Stromal cell of bone marrow (primary cell): ENCODE measurements at regions not wholly inside any gene's neighbourhood (a gene's known extent, or its start where the extent isn't known, plus 50 kb on each side); places are given as distances from the start of the nearest gene placed in this dataset.

Experiments used
- DNase-seq: peaks from one replicate; pipeline ENCODE4 v3.0.0-alpha.2; 2012; ENCODE audit warnings: low read depth

GRCh38 chr14:35222872-35223466, 69.2 kb upstream of the PSMA6 start:
- no peak for DNase-seq

- no peak for DNase-seq
These were observed 68.3 kb upstream of the PSMA6 start for GRCh38 chr14:35223927-35224326.

DNA sequence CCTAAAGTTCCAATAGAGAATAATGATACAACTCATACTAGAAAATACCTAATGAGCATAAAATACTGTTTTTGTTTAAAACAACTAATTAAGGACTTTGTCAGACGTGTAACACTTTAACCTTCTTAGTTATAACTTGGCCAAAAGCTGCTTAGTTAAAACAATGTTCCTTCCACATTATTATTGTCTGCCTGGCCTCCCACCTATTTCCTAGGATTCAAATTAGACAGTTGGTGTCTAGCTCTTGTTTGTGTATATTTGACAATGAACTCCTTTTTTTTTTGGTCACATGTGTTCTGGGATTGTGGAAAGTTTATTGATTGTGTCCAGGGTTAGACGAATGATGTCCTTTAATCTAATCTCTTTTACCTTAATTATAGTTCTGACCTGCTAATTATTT, 67.6 kb upstream of the PSMA6 start:
- no peak for DNase-seq

DNA sequence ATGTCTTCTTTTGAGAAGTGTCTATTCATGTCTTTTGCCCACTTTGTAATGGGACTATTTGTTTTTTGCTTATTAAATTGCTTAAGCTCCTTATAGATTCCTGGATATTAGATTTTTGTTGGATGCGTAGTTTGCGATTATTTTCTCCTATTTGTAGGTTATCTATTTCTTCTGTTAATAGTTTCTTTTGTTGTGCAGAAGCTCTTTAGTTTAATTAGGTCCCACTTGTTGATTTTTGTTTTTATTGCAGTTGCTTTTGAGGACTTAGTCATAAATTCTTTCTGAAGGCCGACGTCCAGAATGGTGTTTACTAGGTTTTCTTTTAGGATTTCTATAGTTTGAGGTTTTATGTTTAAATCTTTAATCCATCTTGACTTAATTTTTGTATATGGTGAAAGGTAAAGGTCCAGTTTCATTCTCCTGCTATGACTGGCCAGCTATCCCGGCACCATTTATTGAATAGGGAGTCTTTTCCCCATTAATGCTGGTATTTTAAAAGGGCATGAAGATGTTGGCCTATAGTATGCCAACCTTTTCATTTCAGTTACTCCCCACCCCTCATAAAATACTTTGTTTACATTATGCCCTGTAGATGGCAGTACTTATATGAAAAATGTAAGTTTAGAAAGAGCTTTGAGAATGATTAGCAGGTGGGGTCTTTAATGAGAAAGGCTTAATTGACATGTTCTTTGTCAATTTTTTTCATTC, 62.9 kb upstream of the PSMA6 start:
- DNase-seq: no peak

GRCh38 chr14:35229792-35230089, 62.4 kb upstream of the PSMA6 start:
- DNase-seq: no peak

DNA sequence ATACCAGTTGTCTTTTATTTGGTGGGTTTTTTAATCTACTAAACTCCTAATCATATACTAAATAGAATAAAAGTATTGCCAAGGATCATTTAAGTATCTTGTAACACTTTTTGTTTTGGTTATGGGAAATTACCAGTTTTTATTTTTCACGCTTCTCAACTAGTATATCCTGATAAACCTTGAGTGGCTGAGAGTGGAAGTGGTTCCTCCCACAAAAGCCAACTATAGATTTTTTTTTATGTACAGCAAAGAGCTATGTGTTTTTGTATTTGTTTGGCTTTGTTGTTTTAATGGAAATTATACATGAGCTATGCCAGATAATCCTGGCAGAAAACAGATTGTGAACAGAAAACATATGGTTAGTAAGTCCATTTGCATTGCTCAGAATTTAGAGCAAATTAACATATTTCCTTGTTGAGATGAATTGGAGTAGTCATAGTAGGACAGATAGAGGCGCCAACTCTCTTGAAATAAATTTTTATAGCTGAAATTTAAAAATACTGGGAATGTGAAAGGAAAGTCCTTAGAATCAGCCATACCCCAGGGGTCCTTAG, 60.9 kb upstream of the PSMA6 start:
- DNase-seq: no peak

DNA sequence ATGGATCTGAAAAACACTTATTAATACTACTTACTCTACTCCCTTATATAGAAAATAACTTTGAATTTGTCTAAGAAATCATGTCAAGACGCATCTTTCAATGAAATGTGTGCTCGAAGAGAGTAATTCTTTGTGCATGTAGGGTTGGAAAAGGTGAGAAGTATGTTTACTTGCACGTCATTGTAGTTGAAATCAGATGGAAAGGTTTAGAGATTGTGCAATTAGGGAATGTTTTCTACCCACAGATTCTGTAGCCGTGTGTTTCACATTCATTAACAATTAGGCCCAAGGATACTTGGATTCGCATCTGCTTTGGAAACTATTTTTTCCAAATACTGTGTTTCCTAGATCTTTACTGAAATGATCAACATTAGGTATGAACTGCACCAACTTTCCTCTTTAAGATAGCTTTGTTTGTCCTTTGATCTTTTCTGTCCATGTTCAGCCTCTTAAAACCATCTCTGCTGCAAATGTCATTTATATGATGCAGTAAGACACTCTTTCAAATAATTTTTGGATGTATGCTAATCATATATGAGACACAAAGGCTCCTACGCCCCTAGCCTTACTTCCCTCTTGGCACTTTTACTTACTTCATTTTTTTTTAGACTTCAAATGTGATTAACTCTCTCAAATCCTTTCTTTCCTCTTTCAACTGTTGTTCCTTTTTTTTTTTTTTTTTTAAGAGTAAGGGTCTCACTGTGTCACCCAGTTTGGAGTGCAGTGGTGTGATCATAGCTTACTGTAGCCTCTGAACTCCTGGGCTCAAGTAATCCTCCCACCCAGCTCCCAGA, 58.0 kb upstream of the PSMA6 start:
- DNase-seq: no peak

DNA sequence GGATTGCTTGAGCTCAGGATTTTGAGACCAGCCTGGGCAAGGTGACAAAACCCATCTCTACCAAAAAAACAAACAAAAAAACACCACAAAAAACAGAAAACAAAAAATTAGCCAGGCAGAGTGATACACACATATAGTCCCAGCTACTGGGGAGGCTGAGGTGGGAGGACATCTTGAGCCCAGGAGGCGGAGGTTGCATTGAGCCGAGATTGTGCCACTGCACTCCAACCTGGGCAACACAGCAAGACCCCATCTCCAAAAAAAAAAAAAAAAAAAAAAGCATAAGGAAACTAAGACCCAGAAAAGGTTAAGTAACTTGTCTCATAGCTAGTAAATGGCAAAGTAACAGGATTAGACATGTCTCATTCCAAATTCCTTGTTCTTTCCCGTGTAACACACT, 56.3 kb upstream of the PSMA6 start:
- no peak for DNase-seq

DNA sequence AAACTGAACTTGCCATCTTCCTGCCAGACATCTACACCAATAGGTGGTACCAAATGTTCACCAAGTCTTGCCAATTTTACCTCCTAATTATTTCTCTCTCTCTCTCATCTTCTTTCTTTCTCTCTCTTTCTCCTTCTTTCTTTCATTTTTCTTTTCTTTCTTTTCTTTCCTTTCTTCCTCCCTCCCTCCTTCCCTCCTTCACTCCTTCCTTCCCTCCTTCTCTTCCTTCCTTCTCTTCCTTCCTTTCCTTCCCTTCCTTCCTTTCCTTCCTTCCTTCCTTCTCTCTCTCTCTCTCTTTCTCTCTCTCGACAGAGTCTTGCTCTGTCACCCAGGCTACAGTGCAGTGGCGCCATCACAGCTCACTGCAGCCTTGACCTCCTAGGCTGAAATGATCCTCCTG, 55.4 kb upstream of the PSMA6 start:
- DNase-seq: no peak

DNA sequence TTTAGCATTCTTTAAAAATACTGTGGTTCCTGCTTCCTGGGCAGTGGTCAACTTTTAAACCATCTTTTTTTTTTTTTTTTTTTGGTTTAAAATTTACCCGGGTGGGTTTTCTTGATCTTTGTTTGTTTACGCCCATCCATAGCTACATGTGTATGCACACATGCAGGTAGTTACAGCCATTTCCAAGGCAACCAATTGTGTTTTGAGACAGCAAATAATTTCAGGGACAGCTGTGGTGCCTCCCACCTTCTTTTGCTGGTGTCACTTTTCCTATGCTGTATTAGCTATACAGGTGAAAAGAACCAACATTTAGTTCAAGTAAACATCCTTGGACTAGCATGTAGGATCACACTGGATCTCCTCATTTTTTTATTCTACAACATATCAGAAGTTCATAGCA, 52.0 kb upstream of the PSMA6 start:
- DNase-seq: no peak
